ENCODE measurements at regions not wholly inside any gene's neighbourhood (a gene's known extent, or its start where the extent isn't known, plus 50 kb on each side); places are given as distances from the start of the nearest gene placed in this dataset.
"Not testable (repeated sequence)": the region's sequence is repeated elsewhere in the genome, so short reads cannot be mapped to it uniquely, and the experiment has no call there.

DNA sequence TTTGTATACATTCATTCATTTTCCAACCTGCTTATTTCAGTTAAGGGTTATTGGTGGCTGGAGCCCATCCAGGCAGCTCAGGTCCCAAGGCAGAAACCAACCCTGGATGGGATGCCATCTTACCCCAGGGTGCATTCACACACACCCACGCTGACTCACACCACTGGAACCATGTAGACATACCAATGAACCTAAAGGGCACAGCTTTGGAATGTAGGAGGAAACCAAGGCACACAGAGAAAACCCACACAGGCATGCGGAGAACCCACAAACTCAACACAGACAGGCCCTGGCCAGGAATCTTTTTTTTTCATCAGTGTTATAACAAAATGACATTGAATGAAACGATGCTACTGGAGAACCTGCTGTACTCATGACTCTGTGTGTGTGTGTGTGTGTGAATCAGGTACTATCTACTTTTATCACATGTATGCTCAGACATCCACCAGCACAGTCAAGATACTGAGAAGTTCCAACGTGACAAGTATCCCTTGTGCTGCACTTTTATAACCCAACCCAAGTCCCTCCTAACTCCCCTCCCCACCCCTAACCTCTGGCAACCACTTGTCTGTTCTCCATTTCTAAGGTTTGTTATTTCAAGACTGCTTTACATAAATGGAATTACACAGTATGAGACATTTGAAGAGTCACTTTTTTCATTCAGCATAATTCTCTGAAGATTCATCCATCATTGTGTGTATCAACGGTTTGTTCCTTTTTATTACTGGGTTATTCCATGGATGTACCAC lies 286.8 kb upstream of the PLD5 start:
- DNase-seq, result peak; percentile 11

DNA sequence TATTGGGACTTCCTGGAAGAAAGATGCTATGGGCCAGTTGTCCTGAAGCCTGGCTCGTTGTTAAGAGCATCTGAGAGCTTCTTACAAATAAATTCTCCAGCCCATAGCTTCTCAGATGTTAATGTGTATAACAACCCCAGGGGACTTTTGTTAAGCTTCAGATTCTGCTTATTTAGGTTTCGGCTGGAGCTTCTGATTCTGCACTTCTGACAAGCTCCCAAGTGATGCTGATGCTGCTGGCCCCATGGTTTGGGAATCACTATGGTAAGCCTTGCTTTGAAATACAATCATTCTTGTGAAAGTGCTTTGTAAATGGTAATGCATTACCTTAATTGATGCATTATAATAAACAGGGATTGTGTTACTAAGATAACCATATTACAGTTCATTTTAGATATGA lies 281.8 kb upstream of the PLD5 start:
- DNase-seq, result no peak

DNA sequence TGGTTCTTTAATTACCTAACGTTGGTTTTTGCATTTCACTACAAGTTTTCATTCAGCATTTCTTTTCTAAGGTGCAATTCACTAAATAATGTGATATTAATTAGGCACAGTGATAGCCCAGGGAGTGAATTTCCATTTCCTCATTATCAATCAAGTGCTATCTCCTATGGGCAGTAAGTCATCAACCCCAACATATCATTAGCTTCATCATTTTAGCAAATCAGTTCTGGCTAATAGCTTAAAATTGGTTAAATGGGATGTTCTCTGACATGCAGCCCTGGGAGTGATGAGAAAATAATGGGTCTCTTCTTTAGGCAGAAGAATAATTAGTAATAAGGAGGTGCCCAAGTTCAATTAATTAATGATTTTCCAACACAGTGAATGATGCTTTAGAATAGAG lies 280.9 kb upstream of the PLD5 start:
- not testable (repeated sequence) for DNase-seq

DNA sequence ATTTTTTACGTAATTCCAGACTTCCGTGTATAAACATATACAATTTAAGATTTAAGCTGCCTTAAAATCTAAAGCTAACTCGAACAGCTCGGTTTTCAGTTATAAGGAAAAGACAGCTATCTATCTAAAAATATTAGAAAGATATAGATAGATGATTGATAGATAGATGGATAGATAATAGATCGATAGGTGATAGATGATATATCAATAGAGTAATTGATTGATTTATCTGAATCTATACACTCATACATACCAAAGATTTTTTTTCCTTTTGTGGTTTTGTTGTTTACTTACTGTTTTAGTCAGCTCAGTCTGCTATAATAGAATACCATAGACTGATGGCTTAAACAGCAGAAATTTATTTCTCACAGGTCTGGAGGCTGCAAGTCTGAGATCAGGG lies 278.5 kb upstream of the PLD5 start:
- DNase-seq, result no peak

DNA sequence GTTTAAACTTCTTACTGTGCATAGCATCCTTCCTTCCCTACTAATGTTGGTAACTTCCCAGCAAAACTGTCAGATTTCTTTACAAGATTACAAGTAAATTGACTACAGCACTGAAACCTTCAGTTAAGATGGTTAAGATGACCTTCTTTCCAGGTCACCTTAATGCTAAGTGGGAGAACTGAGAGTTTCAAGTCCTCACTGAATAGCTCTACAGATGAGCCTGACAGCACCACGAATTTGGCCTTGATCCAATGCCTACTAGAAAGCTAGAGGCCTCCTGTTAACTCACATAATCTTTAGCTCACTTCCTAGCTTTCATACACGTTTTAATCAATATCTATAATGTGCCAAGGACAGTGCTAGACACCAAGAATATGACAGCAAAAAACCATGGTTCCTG lies 276.0 kb upstream of the PLD5 start:
- DNase-seq, result no peak

DNA sequence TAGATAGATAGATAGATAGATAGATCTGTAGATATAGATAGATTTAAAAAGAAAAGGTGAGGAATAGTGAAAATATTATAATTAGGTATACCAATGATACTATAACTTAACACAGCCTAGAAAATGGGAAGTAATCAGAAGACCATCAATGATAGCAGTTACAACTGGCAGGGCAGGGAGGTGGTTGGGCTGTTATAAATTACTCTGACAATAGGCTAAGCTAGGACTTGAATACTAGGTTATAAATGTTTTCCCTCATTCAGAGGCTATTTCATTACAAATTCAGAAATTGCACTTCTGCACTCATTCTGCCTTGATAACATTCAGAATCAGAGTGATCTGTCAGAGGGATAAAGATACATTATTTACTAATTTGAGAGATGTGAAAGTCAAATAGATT lies 273.4 kb upstream of the PLD5 start:
- no peak for DNase-seq

DNA sequence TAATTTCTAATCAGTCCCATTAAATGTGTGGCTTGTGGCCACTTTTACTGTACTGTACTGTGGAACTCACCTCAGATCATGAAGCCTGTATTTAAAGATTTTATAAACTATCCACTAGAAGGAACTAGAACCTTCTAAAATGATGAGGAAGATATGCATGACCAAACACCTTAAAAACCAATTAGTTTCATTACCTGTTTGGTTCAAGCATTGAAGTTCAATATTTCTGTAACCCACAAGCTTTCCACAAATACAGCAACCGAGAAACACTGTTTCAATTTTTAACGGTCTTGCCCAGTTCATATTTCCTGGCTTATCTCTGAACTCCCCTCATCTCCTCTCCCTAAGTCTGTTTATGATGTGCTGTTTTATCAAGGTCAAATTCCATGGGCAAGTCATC lies 264.3 kb upstream of the PLD5 start:
- DNase-seq, result no peak

DNA sequence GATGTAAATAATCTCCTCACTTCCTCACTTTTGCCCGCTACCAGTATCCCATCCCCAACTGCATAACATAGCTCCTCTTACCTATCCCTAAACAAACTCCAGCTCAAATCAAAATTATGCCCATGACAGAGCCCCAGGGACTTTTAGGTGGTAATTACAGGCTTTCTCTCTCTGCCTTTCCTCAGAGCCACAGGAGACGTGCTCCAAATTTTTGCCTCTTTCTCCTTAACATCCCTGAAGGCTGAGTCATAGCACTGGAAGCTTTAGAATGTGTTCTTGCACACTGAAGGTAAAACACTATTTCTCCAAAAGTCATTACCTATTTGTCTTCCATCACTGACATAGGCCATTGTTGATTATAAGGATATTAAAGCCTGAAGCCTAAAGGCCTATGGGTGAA lies 263.5 kb upstream of the PLD5 start:
- DNase-seq, result no peak

DNA sequence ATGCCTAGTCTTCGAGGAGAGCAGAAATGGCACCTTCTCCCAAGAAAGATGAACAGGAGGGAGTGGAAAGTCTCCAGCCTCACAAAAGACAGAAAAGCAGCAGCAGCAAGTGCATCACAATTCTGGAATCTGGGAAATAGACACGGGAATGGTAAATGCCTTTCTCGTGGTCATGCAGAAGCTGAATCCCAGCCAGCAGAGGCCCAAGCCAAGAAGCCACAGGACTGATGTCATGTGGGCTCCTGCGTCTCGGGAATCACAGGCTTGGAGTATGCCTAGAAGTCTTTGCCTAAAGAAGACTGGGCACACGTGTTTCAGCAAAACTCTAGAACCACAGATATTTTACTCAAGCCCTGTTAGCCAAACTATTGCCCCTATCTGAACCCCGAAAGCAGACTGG lies 260.3 kb upstream of the PLD5 start:
- no peak for DNase-seq

DNA sequence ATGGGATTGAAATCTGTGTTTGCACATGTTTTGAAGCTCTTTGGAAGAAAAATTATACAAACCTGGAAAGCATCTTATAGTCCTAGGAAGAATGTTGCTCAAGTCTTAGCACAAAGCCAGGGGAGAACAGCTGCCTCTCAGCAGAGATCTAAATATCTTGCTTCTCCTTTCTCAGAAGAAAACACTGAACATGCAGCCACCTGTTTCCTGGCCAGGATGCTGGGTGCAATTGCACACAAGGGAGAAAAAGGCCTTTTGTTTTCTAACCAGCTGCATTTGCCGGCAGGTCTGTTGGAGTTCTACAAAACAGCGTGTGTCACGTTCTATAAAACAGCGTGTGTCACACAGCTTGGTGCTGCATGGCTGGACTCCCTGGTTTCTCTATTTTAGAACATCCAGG lies 259.6 kb upstream of the PLD5 start:
- DNase-seq, result no peak

DNA sequence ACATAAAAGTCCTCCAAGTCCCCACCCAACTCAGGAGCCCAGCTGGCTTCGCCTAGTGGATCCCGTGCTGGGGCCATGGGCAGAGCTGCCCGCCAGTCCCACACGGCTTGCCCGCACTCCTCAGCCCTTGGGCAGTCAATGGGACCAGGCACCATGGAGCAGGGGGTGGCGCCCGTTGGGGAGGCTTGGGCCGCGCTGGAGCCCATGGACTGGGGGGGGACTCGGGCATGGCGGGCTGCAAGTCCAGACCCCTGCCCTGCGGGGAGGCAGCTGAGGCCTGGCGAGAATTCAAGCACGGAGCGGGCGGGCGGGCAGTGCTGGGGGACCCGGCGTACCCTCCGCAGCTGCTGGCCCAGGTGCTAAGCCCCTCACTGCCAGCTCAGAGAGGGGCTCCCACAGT lies 249.8 kb upstream of the PLD5 start:
- DNase-seq, result no peak

DNA sequence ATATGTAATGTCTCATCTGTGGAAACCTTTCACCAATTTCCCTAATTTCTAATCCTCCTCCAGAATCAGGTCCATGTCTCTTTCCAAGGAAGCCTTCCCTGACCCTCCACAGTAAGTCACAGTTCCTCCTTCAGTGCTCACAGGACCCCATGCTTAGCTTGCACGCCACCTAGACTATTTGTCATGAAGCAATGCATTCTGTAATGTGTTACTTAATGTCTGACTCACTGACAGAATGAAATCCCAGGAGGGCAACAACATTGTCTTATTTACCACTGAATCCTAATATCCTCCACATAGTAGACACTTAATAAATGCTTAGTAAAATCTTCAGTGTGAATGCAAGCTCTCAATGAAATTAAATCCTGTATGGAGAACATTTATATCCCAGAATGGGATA lies 245.9 kb upstream of the PLD5 start:
- DNase-seq, result no peak

DNA sequence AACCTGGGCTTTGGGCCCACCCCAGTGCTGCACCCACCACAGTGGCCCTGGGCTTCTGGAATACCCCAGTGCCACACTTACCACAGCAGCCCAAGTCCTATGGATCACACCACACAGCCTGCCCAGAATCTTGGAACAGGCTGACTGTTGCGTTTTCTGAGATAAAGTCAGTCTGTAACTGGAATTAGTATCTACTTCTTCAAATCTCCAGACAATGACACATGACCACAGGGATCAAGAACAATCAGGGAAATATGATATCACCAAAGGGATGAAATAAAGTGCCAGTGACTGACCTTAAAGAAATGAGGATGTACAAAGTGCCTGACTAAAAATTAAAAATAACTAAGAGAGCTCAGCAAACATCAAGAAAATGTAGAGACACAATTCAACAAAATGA lies 239.7 kb upstream of the PLD5 start:
- DNase-seq, result peak; percentile 1

DNA sequence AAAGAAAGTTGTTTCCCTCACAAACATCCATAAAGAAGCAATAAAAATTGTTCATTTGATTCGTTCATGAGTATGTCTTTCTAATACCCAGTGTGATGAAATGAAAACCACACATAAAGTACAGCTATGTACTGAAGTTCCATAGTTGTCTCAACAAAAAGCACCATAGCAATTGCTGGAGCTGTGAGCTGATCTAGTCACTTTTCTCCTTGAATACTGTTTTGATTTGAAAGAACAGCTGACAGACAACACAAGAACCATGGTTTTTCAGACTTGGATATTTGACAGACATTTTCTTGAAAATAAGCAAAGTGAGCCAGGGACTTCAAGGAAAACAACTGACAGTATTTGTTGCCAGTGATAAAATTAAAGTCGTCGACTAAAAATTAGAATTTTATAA lies 237.1 kb upstream of the PLD5 start:
- no peak for DNase-seq

DNA sequence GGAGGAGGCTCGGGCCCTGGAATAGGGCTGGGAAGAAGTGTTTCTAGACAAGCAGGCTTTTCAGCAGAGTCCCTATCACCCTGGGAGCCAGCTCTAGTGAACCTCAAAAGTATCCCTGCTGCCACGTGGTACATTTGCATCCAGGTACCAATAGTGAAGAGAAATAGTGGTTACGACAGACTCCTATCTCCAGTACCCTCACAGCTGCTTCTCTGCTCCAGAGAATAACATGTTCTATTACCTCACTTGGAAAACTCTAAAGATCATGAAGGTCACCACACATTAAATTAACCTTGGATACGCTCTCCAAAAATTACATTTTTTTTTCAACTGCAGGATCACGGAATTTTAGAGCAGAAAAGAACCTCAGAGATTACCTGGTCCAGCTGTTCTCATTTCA lies 230.4 kb upstream of the PLD5 start:
- no peak for DNase-seq

DNA sequence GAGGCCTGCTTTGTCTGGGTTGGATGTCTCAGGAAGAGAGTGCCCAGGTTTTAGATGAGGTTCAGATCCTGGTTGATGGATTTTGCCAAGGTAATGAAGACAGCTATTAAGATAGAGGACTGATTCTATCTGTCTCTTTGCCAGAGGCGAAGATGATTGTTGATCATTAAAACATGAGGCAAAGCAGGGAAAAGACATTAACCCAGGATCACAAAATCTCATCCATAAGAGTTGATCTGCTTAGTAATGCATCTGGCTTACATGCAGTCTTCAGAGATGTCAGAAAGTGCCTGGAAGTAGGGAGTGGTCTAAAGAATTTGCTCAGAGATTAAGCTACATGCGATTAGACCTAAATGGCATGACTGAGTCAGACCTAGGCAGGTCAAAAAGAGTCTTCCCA lies 229.6 kb upstream of the PLD5 start:
- no peak for DNase-seq

DNA sequence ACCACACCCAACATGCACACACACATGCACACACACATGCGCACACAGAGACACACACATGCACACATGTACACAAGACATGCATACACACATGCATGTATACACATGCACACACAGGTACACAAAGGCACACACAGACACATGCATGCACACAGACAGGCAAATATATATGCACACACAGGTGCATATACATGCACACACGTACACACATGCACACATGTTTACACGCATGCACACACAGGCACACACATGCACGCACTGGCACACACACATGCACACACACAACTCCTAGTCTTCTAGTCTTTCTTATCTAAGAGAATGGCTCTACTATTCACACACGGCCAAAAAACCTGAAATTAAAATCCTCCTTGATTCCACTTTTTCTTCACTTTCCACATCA lies 222.7 kb upstream of the PLD5 start:
- no peak for DNase-seq

DNA sequence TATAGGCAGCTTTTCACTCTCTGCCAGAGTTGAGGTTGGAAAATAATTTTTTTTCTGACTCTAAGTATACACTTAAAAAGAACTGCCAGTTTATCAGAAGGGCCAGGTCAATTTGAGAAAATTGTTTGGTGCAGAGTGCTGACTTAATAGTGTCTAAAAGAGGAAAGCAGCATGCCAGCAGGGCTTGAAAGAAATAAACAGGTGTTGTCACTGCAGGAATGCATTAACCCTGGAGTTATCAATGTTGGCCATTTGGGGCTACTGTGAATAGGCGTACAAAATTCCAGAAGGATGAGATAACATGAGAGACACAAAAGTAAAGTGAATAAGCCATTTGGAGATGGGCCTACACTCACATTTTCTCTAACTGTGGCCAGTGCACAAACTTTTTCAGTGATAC lies 220.6 kb upstream of the PLD5 start:
- DNase-seq, result no peak

DNA sequence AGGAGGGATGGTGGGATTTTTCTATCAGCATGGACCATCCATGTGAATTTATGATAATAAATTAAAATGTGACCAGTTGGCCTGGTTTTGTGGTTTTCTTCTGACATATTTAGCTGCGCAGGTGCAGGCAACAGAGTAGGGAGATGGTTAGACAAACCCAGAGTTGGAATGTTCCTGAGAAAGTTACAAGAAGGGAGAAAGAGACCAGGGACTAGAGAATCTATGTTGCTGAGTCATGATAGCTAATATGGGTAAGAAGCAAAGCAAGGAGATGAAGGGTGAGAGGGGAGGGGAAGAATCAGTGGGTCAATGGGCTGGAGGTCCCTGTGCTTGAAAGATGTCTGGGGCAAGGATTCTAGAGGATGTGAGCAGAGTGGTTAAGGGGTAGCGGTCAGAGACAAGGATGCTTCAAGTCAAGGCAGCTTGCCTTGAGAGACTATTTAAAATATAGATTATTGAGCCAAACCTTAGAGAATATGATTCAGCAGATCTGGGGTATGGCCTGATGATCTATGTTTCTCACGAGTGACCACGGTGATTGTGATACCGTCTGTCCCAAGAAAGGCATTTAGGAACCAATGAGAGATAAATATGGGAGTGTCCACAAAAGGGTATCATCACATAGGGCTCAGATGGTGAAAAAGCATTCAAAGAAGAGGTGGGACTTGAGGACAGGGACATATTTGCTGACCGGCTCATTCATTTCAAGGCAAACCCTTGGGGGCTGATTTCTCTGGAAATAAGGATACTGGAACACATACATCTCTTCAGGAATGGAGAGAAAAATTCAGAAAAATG lies 219.7 kb upstream of the PLD5 start:
- DNase-seq, result no peak

DNA sequence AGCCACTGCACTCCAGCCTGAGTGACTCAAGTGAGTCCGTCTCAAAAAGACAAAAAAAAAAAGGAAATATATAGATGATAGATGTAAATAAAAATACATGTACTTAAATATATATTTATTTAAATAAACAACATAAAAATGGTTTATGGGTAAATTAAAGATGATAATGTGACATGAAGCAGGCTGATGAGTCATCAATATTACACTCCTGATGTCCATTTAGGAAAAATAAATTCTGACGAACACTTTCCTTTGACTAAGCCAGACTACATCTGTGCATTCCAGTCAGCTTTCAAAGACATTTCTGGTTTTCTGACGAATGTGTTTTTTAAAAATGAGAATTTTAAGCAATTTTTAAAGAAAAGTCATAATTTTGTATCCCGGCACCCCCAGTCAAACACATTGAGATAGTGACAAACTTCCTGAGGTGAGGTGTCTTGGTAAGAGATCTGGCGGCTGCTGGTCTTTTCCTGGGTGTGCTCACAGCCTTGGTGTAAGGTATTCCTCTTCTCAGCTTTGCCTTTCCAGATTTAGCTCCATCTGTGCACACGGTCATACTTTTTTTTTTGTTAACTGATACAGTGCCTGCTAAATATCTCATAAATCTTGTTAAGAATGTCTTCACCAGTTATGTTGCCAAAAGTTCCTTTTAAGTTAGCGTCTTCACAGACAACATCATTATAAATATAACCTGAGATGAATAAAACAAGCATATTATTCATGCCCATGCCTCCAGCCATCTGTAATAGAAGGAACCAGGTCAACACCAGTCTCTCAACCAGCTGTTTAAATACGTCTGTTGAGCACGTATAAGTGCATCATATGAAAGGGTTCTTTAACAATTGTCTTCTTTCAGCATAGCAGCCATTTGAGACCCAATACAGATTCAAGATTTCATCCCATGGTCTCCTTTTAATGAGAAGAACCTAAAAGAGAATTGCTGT lies 214.5 kb upstream of the PLD5 start:
- DNase-seq, result no peak

DNA sequence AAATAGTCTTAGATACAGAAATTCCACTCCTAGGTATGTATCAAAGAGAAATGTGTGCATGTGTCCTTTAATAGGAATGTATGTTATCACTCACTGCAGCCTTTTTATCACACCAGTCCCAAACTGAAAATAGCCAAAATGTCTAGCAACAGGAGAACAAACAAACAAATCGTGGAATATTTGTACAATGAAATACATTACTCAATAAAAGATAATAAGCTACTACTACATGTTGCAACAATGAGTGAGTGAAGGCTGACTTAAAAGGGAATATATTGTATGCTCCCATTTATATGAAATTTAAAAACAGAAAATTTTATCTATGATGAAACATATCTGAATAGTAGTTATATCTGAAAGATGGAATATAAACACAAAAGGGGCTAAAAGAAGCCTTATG lies 212.1 kb upstream of the PLD5 start:
- no peak for DNase-seq

DNA sequence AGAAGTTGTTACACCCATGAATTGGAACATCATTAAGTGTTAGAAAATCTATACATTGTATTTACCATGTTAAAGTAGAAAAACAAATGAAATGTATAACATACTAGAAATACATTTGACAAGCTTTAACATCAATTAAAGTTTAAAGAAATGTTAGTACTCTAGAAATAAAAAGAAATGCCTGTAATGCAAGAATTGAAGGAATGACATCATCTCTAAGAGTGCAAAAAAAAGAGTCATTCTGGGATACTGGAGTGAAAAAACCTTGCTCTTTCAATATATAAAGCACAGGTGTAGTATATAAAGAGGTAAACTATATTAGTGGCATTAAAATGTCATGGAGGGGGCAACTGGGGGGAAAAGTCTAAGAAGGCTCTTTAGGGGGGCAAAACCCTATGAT lies 210.8 kb upstream of the PLD5 start:
- no peak for DNase-seq

DNA sequence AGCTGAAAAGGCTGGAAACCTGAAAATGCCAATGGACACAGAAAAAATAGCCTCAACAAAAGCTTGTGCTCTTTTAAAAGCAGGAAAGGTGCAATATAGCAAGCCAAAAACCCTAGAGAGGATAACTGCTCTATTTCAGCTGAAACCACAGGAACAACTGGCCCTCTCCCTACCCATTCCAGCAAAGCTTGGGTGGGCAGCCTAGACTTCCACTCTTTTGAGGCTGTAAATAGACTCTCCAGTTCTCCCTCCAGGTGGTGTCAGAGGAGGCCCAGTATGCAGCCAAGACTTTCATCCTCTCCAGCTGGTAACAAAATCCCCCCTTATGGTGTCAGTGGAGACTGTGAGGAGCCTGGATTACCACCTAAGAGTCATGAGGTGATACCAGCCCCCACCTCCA lies 206.9 kb upstream of the PLD5 start:
- DNase-seq, result no peak

Measured in fibroblast of skin of scalp (primary cell).